ENCODE measurements at regions not wholly inside any gene's neighbourhood (a gene's known extent, or its start where the extent isn't known, plus 50 kb on each side); places are given as distances from the start of the nearest gene placed in this dataset.

- Histone ChIP-seq H3K27me3 (ENCODE audit: control insufficient read depth, insufficient read depth, low read length) (no peaks in the 10 kb centered on the region), H3K9ac (ENCODE audit: low read length in 3 of 3) (no peak overlapping the region), H3K27ac (ENCODE audit: low read depth in 2 of 2, low read length in 2 of 2) (no peak overlapping the region), H3K9me3 (ENCODE audit: control insufficient read depth in 2 of 3, insufficient read depth in 1 of 3, low read length in 3 of 3) (no peaks in the 10 kb centered on the region), H3K4me3 (ENCODE audit: low read length in 3 of 3) (no peak overlapping the region), H3K36me3 (ENCODE audit: control insufficient read depth in 2 of 3, insufficient read depth in 3 of 3, low read length in 3 of 3) (no peaks in the 10 kb centered on the region), H3K4me1 (ENCODE audit: control insufficient read depth in 2 of 3, insufficient read depth in 2 of 3, low read depth in 1 of 3, low read length in 3 of 3) (peaks cover 0 to 8% (median 0%) of the 10 kb centered on the region in 3 donors)
- intact Hi-C loops (cut with DNase I): no loop called here
- FAIRE-seq (no peak), DNase-seq (no peak)
- TF ChIP-seq CTCF (IDR thresholded peaks at IDR 0.05; ENCODE audit: borderline replicate concordance, extremely low read depth, insufficient read depth): no peak
Observed at GRCh38 chr9:7370381-7370780, 429.2 kb downstream of the DMAC1 start.

- Histone ChIP-seq H3K36me3 (ENCODE audit: control insufficient read depth in 2 of 3, insufficient read depth in 3 of 3, low read length in 3 of 3) (no peaks in the 10 kb centered on the region), H3K9ac (ENCODE audit: low read length in 3 of 3) (no peak overlapping the region), H3K27ac (ENCODE audit: low read depth in 2 of 2, low read length in 2 of 2) (peak overlapping the region in 1 of 2 donors; percentile 23), H3K4me1 (ENCODE audit: control insufficient read depth in 2 of 3, insufficient read depth in 2 of 3, low read depth in 1 of 3, low read length in 3 of 3) (peaks cover 0 to 8% (median 0%) of the 10 kb centered on the region in 3 donors), H3K27me3 (ENCODE audit: control insufficient read depth, insufficient read depth, low read length) (no peaks in the 10 kb centered on the region), H3K4me3 (ENCODE audit: low read length in 3 of 3) (no peak overlapping the region), H3K9me3 (ENCODE audit: control insufficient read depth in 2 of 3, insufficient read depth in 1 of 3, low read length in 3 of 3) (no peaks in the 10 kb centered on the region)
- FAIRE-seq (no peak), DNase-seq (no peak)
- TF ChIP-seq CTCF (IDR thresholded peaks at IDR 0.05; ENCODE audit: borderline replicate concordance, extremely low read depth, insufficient read depth): no peak
- intact Hi-C loops (cut with DNase I): no loop called here
Observed at GRCh38 chr9:7369384-7369821, 430.2 kb downstream of the DMAC1 start.

GRCh38 chr9:7368410-7369292 lies 430.9 kb downstream of the DMAC1 start:
- TF ChIP-seq CTCF (IDR thresholded peaks at IDR 0.05; ENCODE audit: borderline replicate concordance, extremely low read depth, insufficient read depth): no peak
- Histone ChIP-seq H3K9ac (ENCODE audit: low read length in 3 of 3) (no peak overlapping the region), H3K4me1 (ENCODE audit: control insufficient read depth in 2 of 3, insufficient read depth in 2 of 3, low read depth in 1 of 3, low read length in 3 of 3) (peaks cover 0 to 8% (median 4%) of the 10 kb centered on the region in 3 donors), H3K36me3 (ENCODE audit: control insufficient read depth in 2 of 3, insufficient read depth in 3 of 3, low read length in 3 of 3) (no peaks in the 10 kb centered on the region), H3K4me3 (ENCODE audit: low read length in 3 of 3) (no peak overlapping the region), H3K27me3 (ENCODE audit: control insufficient read depth, insufficient read depth, low read length) (no peaks in the 10 kb centered on the region), H3K9me3 (ENCODE audit: control insufficient read depth in 2 of 3, insufficient read depth in 1 of 3, low read length in 3 of 3) (no peaks in the 10 kb centered on the region), H3K27ac (ENCODE audit: low read depth in 2 of 2, low read length in 2 of 2) (no peak overlapping the region)
- intact Hi-C loops (cut with DNase I): no loop called here
- FAIRE-seq (no peak), DNase-seq (peak in 2 of 5 donors; percentile 72 to 87)
